Suprapubic skin (tissue), 4 donors: ENCODE measurements at regions not wholly inside any gene's neighbourhood (a gene's known extent, or its start where the extent isn't known, plus 50 kb on each side); places are given as distances from the start of the nearest gene placed in this dataset.

Source experiments
- DNase-seq, 2 donors: peaks; one replicate each; pipeline ENCODE4 v3.0.0-alpha.2; 2019; ENCODE audit warnings: low spot score in 2 of 2
- H3K27ac ChIP-seq: fragments of 200-600 bp; sonication (generic); one replicate; pipeline ENCODE4 v1.5.1; 2019
- H3K27me3 ChIP-seq: fragments of 200-600 bp; sonication (generic); one replicate; pipeline ENCODE4 v1.5.1; 2019
- H3K36me3 ChIP-seq: fragments of 200-600 bp; sonication (generic); one replicate; pipeline ENCODE4 v1.5.1; 2019
- H3K4me1 ChIP-seq: fragments of 200-600 bp; sonication (generic); one replicate; pipeline ENCODE4 v1.5.1; 2019
- H3K4me3 ChIP-seq: fragments of 200-600 bp; sonication (generic); one replicate; pipeline ENCODE4 v1.5.1; 2019; ENCODE audit warnings: mild to moderate bottlenecking
- H3K9me3 ChIP-seq: fragments of 200-600 bp; sonication (generic); one replicate; pipeline ENCODE4 v1.5.1; 2019
- EP300 ChIP-seq: sonication (generic); formaldehyde crosslinking; IDR thresholded peaks from one replicate; pipeline ENCODE4 v1.6.1; 2017; ENCODE audit warnings: antibody characterized with exemption
- POLR2A ChIP-seq, 2 donors: fragments of 450-650 bp; IDR thresholded peaks; one replicate each; pipeline ENCODE4 v1.6.1; 2017; ENCODE audit warnings: antibody characterized with exemption in 2 of 2, mild to moderate bottlenecking in 2 of 2, moderate library complexity in 2 of 2
- POLR2AphosphoS5 ChIP-seq, 3 donors: sonication (generic); formaldehyde crosslinking; IDR thresholded peaks; one replicate each; pipeline ENCODE4 v1.6.1; 2017; ENCODE audit warnings: antibody characterized with exemption in 3 of 3
- WGBS: methylation state at CpG from one replicate; pipeline ENCODE4 v1.1.5; 2018; 5-methylcytosine and 5-hydroxymethylcytosine counted together
- TF ChIP-seq, protein P1 (sequence below), 2 donors: fragments of 200-600 bp in 1 of 2; fragments of 450-650 bp in 1 of 2; sonication (generic) in 1 of 2; IDR thresholded peaks; one replicate each; pipeline ENCODE4 v1.5.1; 2016 to 2019; ENCODE audit warnings: antibody characterized with exemption in 2 of 2, mild to moderate bottlenecking in 1 of 2, moderate library complexity in 1 of 2

DNA sequence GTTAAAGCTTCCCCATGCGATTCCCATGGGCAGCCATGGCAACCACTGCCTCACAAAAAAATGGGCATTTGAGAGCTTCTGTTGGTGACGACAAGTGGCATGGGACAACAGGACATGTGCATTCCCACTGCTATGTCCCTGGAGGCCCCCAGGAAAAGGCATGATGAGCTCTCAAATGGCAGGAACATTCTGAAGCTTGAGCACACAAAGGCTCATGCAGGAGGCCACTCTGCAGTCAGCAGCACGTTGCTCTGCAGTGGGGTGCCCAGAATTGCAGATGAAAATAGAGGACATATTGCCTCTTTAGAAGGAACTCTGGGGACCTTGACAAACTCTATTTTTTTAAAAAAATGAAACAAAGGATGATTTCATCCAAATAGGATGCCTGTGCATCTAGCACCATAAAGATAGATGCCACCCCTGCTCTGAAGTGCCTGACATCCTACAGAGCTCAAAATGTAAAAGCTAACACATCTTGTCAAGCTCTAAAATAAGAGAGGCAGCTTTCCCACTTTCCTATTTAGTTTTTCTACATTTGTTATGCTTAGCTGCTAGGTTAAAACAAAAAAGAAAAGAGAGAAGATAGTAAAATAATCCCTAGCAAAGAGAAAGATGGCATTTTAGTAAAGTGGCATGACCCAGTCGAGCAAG lies 277.6 kb upstream of the ZC3H12C start:
- no peak for DNase-seq
- TF ChIP-seq POLR2AphosphoS5 (IDR thresholded peaks at IDR 0.05), result no peak
- no peak for TF ChIP-seq POLR2A (IDR thresholded peaks at IDR 0.05)
- TF ChIP-seq, protein P1, sequence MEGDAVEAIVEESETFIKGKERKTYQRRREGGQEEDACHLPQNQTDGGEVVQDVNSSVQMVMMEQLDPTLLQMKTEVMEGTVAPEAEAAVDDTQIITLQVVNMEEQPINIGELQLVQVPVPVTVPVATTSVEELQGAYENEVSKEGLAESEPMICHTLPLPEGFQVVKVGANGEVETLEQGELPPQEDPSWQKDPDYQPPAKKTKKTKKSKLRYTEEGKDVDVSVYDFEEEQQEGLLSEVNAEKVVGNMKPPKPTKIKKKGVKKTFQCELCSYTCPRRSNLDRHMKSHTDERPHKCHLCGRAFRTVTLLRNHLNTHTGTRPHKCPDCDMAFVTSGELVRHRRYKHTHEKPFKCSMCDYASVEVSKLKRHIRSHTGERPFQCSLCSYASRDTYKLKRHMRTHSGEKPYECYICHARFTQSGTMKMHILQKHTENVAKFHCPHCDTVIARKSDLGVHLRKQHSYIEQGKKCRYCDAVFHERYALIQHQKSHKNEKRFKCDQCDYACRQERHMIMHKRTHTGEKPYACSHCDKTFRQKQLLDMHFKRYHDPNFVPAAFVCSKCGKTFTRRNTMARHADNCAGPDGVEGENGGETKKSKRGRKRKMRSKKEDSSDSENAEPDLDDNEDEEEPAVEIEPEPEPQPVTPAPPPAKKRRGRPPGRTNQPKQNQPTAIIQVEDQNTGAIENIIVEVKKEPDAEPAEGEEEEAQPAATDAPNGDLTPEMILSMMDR (IDR thresholded peaks at IDR 0.05), result no peak
- TF ChIP-seq EP300, result no peak

DNA sequence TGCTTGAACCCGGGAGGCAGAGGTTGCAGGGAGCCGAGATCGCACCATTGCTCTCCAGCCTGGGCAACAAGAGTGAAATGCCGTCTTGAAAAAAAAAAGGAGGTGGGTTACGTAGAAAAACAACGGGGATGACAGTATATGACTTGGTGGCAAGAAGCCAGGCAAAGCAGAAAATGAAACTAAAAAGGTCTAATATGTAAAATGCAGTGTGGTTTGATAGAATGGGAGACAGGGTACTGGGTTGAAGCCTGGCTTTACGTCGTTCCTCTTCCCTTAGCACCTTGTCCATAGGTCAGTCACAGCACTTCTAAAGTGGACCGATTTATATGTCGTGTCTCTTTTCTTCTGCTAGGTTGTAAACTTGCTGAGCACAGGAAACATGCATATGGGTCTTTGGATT lies 274.9 kb upstream of the ZC3H12C start:
- H3K4me1 ChIP-seq, result no peaks in the 10 kb centered on the region
- no peaks in the 10 kb centered on the region for H3K9me3 ChIP-seq
- WGBS, result 75% methylated on average over 10 of the region's 10 CpGs
- no peak for DNase-seq
- no peak overlapping the region for H3K4me3 ChIP-seq
- no peaks in the 10 kb centered on the region for H3K36me3 ChIP-seq
- no peak for TF ChIP-seq EP300
- TF ChIP-seq, protein P1 (IDR thresholded peaks at IDR 0.05), result no peak
- TF ChIP-seq POLR2AphosphoS5 (IDR thresholded peaks at IDR 0.05), result no peak
- TF ChIP-seq POLR2A (IDR thresholded peaks at IDR 0.05), result no peak
- H3K27ac ChIP-seq, result no peak overlapping the region
- no peaks in the 10 kb centered on the region for H3K27me3 ChIP-seq

More for the DNA sequence above, 277.6 kb upstream of the ZC3H12C start:
- Histone ChIP-seq H3K27me3 (no peaks in the 10 kb centered on the region), H3K4me1 (no peaks in the 10 kb centered on the region), H3K9me3 (no peaks in the 10 kb centered on the region), H3K36me3 (no peaks in the 10 kb centered on the region), H3K4me3 (no peak overlapping the region), H3K27ac (no peak overlapping the region)
- WGBS, result 80% methylated on average over 4 of the region's 4 CpGs

DNA sequence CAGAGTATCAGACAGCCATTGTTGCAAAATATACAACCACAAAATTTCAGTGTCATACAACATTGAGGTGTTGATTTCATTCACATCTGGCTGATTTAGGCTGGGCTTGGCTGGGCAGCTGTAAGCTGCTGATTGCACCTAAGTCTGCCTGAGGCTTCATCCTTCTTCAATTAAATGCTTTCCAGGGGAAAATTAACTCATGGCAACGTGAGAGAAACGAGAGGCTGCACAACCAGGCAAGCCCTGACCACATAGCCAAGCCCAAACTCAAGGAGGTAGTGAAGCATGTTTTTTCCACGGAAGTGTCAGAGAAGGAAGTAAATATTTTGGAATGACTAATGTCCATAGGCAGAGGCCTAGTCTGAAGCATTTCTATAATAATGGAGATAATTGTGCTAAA lies 273.8 kb upstream of the ZC3H12C start:
- H3K9me3 ChIP-seq, result no peaks in the 10 kb centered on the region
- no peaks in the 10 kb centered on the region for H3K27me3 ChIP-seq
- H3K4me1 ChIP-seq, result no peaks in the 10 kb centered on the region
- TF ChIP-seq, protein P1 (IDR thresholded peaks at IDR 0.05), result no peak
- TF ChIP-seq POLR2AphosphoS5 (IDR thresholded peaks at IDR 0.05), result no peak
- no peak for TF ChIP-seq EP300
- TF ChIP-seq POLR2A (IDR thresholded peaks at IDR 0.05), result no peak
- no peaks in the 10 kb centered on the region for H3K36me3 ChIP-seq
- no peak for DNase-seq
- no peak overlapping the region for H3K4me3 ChIP-seq
- H3K27ac ChIP-seq, result no peak overlapping the region
- 20% methylated on average over 3 of the region's 3 CpGs for WGBS

DNA sequence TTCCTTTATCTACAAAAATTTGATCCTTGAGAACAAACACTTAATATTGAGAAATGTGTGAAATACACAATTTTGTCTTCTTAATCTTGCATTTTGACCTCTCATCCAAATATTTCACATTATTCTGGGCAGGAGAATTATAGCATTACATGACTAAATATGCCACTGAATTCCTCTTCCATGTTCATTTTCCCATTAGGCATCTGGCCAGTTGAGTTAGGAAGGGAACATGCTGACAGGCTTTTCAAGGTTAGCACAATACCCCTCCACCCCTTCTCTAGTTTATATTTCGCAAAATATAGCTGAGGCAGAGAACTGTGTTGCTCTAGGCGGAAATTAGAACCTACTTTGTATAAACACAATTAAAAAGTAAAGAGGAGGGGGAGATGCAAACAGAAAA lies 271.7 kb upstream of the ZC3H12C start:
- Histone ChIP-seq H3K9me3 (no peaks in the 10 kb centered on the region), H3K4me3 (no peak overlapping the region), H3K4me1 (no peaks in the 10 kb centered on the region), H3K27me3 (no peaks in the 10 kb centered on the region), H3K27ac (no peak overlapping the region), H3K36me3 (no peaks in the 10 kb centered on the region)
- DNase-seq, result no peak
- WGBS, result 62% methylated on average over 2 of the region's 2 CpGs
- TF ChIP-seq POLR2A (IDR thresholded peaks at IDR 0.05) (no peak), EP300 (no peak), POLR2AphosphoS5 (IDR thresholded peaks at IDR 0.05) (no peak)
- TF ChIP-seq, protein P1 (IDR thresholded peaks at IDR 0.05), result no peak

DNA sequence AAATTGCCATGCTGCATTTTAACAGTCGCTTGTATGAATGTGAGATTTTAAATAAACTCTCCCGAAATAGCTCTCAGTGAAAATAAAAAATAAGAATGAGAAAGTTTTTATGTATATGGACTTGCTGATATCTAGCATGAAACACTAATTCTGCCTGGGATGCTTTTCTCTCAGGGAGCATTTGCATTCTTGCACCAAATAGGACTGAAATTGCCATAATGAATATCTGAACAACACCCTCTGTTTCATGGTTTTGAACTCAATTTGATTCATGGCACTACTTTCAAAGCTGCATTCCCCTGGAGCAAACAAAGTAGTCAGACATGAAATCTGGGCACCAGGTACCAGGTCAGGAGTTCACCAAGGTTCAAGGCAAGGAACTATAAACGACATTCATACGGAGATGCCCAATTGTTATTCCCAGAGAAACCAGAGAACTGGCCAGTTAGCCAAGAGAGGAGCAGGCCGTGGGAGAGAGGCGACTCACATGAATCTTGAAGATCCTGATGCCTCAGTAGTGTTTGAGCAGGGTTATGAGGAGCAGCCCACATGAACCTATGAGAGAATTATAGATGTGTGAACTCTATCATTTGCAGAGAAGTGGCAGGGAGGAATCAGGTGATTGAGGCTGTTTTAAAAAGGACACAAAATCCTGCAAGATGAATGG lies 270.6 kb upstream of the ZC3H12C start:
- Histone ChIP-seq H3K9me3 (no peaks in the 10 kb centered on the region), H3K36me3 (no peaks in the 10 kb centered on the region), H3K27me3 (no peaks in the 10 kb centered on the region), H3K4me1 (no peaks in the 10 kb centered on the region), H3K4me3 (no peak overlapping the region), H3K27ac (no peak overlapping the region)
- WGBS, result 84% methylated on average over 6 of the region's 6 CpGs
- TF ChIP-seq POLR2AphosphoS5 (IDR thresholded peaks at IDR 0.05), result no peak
- TF ChIP-seq POLR2A (IDR thresholded peaks at IDR 0.05), result no peak
- TF ChIP-seq, protein P1 (IDR thresholded peaks at IDR 0.05), result no peak
- TF ChIP-seq EP300, result no peak
- DNase-seq, result no peak
